GM18520 (cell line): ENCODE measurements at regions not wholly inside any gene's neighbourhood (a gene's known extent, or its start where the extent isn't known, plus 50 kb on each side); places are given as distances from the start of the nearest gene placed in this dataset.
A peak's percentile ranks its signal among the peaks of the same experiment; 100 is the strongest.
"Not testable (repeated sequence)": the region's sequence is repeated elsewhere in the genome, so short reads cannot be mapped to it uniquely, and the experiment has no call there.

ENCODE experiments used
- ATAC-seq: cut with Tn5 transposase; IDR thresholded peaks from one replicate; pipeline ENCODE4 v1.9.1; 2021; ENCODE audit not compliant: unreplicated experiment

- no peak for ATAC-seq
These were observed 352.4 kb downstream of the GALC start for GRCh38 chr14:87640553-87640952.

- no peak for ATAC-seq
These were observed 354.8 kb downstream of the GALC start for GRCh38 chr14:87638196-87638595.

- ATAC-seq = no peak
These were observed 357.5 kb downstream of the GALC start for GRCh38 chr14:87635442-87635841.

- no peak for ATAC-seq
These were observed 360.2 kb downstream of the GALC start for GRCh38 chr14:87632796-87633195.

GRCh38 chr14:87630846-87631245, 362.1 kb downstream of the GALC start:
- no peak for ATAC-seq

- no peak for ATAC-seq
These were observed 363.2 kb downstream of the GALC start for GRCh38 chr14:87629788-87630187.

GRCh38 chr14:87628780-87629179, 364.2 kb downstream of the GALC start:
- no peak for ATAC-seq

- ATAC-seq = no peak
These were observed 364.9 kb downstream of the GALC start for GRCh38 chr14:87628129-87628528.

- no peak for ATAC-seq
These were observed 366.7 kb downstream of the GALC start for GRCh38 chr14:87626266-87626665.

GRCh38 chr14:87623616-87624015, 369.4 kb downstream of the GALC start:
- no peak for ATAC-seq

GRCh38 chr14:87617079-87617478, 375.9 kb downstream of the GALC start:
- ATAC-seq = no peak

GRCh38 chr14:87615822-87616679, 376.9 kb downstream of the GALC start:
- ATAC-seq = peak; percentile 74

- ATAC-seq = no peak
These were observed 377.9 kb downstream of the GALC start for GRCh38 chr14:87615047-87615446.

- ATAC-seq = no peak
These were observed 379.1 kb downstream of the GALC start for GRCh38 chr14:87613881-87614280.

- not testable (repeated sequence) for ATAC-seq
These were observed 385.9 kb downstream of the GALC start for GRCh38 chr14:87607056-87607455.

- ATAC-seq = no peak
These were observed 391.9 kb downstream of the GALC start for GRCh38 chr14:87601036-87601435.

- no peak for ATAC-seq
These were observed 392.7 kb downstream of the GALC start for GRCh38 chr14:87600240-87600639.

GRCh38 chr14:87581298-87581697, 411.7 kb downstream of the GALC start:
- no peak for ATAC-seq

GRCh38 chr14:87579036-87579435, 413.9 kb downstream of the GALC start:
- no peak for ATAC-seq

- ATAC-seq = no peak
These were observed 417.6 kb downstream of the GALC start for GRCh38 chr14:87575378-87575777.

GRCh38 chr14:87573591-87573990, 419.4 kb downstream of the GALC start:
- ATAC-seq = no peak

GRCh38 chr14:87567618-87568295, 425.2 kb downstream of the GALC start:
- no peak for ATAC-seq
